OCI-LY1 (cell line): ENCODE measurements at regions not wholly inside any gene's neighbourhood (a gene's known extent, or its start where the extent isn't known, plus 50 kb on each side); places are given as distances from the start of the nearest gene placed in this dataset.

Experiments used
- H2AFZ ChIP-seq: fragments of 200-600 bp; sonication (generic), shearing (Covaris generic); 2 replicates; pipeline ENCODE4 v1.6.0; 2014; ENCODE audit warnings: antibody characterized with exemption, mild to moderate bottlenecking, low read length
- H3F3A ChIP-seq: fragments of 200-600 bp; sonication (generic), shearing (Covaris generic); 2 replicates; pipeline ENCODE4 v1.6.0; 2014; ENCODE audit warnings: mild to moderate bottlenecking, antibody characterized with exemption, low read length, moderate library complexity; ENCODE audit not compliant: insufficient read depth
- H3K27ac ChIP-seq: fragments of 200-600 bp; sonication (generic); 2 replicates; pipeline ENCODE4 v1.5.1; 2014; ENCODE audit warnings: low read length, mixed run types, mild to moderate bottlenecking, low read depth; ENCODE audit not compliant: poor library complexity, severe bottlenecking
- H3K27me3 ChIP-seq: fragments of 200-600 bp; sonication (generic); 2 replicates; pipeline ENCODE4 v1.6.0; 2014; ENCODE audit warnings: antibody characterized with exemption, mild to moderate bottlenecking, low read length, moderate library complexity; ENCODE audit not compliant: insufficient read depth
- H3K36me3 ChIP-seq: fragments of 200-600 bp; sonication (generic); 2 replicates; pipeline ENCODE4 v1.6.1; 2014; ENCODE audit warnings: mild to moderate bottlenecking, antibody characterized with exemption, low read length, moderate library complexity, mixed read lengths; ENCODE audit not compliant: insufficient read depth
- H3K4me1 ChIP-seq: fragments of 200-600 bp; sonication (generic); 2 replicates; pipeline ENCODE4 v1.5.1; 2014; ENCODE audit warnings: mild to moderate bottlenecking, low read length, moderate library complexity; ENCODE audit not compliant: insufficient read depth, severe bottlenecking
- H3K4me2 ChIP-seq: fragments of 200-600 bp; sonication (generic), shearing (Covaris generic); 2 replicates; pipeline ENCODE4 v1.6.1; 2014; ENCODE audit warnings: low read length
- H3K4me3 ChIP-seq: fragments of 200-600 bp; sonication (generic); 2 replicates; pipeline ENCODE4 v1.5.1; 2014; ENCODE audit warnings: low read length, low read depth, mild to moderate bottlenecking, mixed read lengths; ENCODE audit not compliant: poor library complexity, severe bottlenecking
- H3K79me2 ChIP-seq: fragments of 200-600 bp; shearing (Covaris generic); 2 replicates; pipeline ENCODE4 v1.6.1; 2016; ENCODE audit warnings: mixed run types, low read length, mixed read lengths; ENCODE audit not compliant: insufficient read depth
- H3K9ac ChIP-seq: fragments of 200-600 bp; sonication (generic), shearing (Covaris generic); 2 replicates; pipeline ENCODE4 v1.6.1; 2014; ENCODE audit warnings: mild to moderate bottlenecking, low read length, mixed read lengths
- H3K9me2 ChIP-seq: fragments of 200-600 bp; sonication (generic), shearing (Covaris generic); 2 replicates; pipeline ENCODE4 v1.6.1; 2014; ENCODE audit warnings: low read depth, mild to moderate bottlenecking, low read length, mixed read lengths
- H3K9me3 ChIP-seq: fragments of 200-600 bp; shearing (Covaris generic); 2 replicates; pipeline ENCODE4 v1.6.1; 2014; ENCODE audit warnings: low read length, mixed read lengths
- H4K20me1 ChIP-seq: fragments of 200-600 bp; sonication (generic), shearing (Covaris generic); 2 replicates; pipeline ENCODE4 v1.6.0; 2016; ENCODE audit warnings: mild to moderate bottlenecking, low read length; ENCODE audit not compliant: insufficient read depth
- EZH2 ChIP-seq: fragments of 200-600 bp; sonication (generic), shearing (Covaris generic); IDR thresholded peaks from 2 replicates; pipeline ENCODE4 v1.8.0; 2017; ENCODE audit warnings: borderline replicate concordance, mixed run types, mild to moderate bottlenecking, antibody characterized with exemption, low read length, moderate library complexity, mixed read lengths
- TF ChIP-seq, protein P1 (sequence below): fragments of 200-600 bp; sonication (generic), shearing (Covaris generic); IDR thresholded peaks from 2 replicates; pipeline ENCODE4 v1.5.1; 2017; ENCODE audit warnings: mild to moderate bottlenecking, antibody characterized with exemption, low read length, moderate library complexity, mixed read lengths

DNA sequence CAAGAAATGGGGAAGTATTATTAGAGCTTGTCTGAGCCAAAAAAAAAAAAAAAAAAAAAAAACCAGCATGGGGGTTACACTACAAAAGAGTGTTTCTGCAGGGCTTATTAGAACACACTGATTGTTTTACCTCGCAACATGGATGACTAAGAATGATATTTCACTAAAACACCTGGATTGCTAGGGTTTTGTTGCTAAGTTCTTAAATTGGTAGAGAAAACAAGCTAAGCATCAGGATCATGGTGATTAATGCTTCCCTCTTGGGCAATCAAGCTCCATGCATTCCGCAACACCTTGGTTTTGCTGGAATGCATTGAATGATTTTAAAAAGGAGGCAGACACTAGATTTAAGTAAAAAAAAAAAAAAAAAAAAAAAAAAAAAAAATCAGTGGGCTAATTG lies 931.4 kb upstream of the CDH8 start:
- H3K79me2 ChIP-seq, result no peaks in the 10 kb centered on the region
- no peaks in the 10 kb centered on the region for H3K9me3 ChIP-seq
- H4K20me1 ChIP-seq, result no peaks in the 10 kb centered on the region
- no peaks in the 10 kb centered on the region for H3K36me3 ChIP-seq
- H3K4me3 ChIP-seq, result no peak overlapping the region
- H3K9ac ChIP-seq, result no peak overlapping the region
- no peak overlapping the region for H2AFZ ChIP-seq
- H3K27me3 ChIP-seq, result no peaks in the 10 kb centered on the region
- H3K9me2 ChIP-seq, result no peaks in the 10 kb centered on the region
- H3K4me2 ChIP-seq, result no peak overlapping the region
- H3K27ac ChIP-seq, result no peak overlapping the region
- H3F3A ChIP-seq, result no peaks in the 10 kb centered on the region
- no peaks in the 10 kb centered on the region for H3K4me1 ChIP-seq
- TF ChIP-seq, protein P1, sequence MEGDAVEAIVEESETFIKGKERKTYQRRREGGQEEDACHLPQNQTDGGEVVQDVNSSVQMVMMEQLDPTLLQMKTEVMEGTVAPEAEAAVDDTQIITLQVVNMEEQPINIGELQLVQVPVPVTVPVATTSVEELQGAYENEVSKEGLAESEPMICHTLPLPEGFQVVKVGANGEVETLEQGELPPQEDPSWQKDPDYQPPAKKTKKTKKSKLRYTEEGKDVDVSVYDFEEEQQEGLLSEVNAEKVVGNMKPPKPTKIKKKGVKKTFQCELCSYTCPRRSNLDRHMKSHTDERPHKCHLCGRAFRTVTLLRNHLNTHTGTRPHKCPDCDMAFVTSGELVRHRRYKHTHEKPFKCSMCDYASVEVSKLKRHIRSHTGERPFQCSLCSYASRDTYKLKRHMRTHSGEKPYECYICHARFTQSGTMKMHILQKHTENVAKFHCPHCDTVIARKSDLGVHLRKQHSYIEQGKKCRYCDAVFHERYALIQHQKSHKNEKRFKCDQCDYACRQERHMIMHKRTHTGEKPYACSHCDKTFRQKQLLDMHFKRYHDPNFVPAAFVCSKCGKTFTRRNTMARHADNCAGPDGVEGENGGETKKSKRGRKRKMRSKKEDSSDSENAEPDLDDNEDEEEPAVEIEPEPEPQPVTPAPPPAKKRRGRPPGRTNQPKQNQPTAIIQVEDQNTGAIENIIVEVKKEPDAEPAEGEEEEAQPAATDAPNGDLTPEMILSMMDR, result no peak
- TF ChIP-seq EZH2, result no peak

DNA sequence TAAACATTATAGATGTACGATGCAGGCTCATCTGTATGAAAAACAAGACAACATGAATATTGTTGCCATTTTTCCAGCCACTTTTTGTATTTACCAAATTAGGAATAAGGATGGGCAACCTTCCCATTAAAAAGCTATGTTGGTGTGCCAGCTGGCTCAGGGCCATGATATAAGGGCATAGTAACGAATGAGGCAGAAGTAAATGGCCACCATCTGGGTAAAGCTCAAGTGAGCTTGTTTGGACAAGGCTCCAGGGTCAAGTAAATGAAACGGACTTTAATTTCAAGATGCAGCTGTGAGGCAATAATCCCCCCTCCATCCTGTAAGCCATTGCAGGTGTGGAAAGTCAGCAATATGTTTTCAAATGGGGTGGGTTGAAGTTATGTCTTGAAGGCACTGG lies 930.9 kb upstream of the CDH8 start:
- no peaks in the 10 kb centered on the region for H3K79me2 ChIP-seq
- H3K9me3 ChIP-seq, result no peaks in the 10 kb centered on the region
- H3K27ac ChIP-seq, result no peak overlapping the region
- H2AFZ ChIP-seq, result no peak overlapping the region
- H3K9me2 ChIP-seq, result no peaks in the 10 kb centered on the region
- H3K9ac ChIP-seq, result no peak overlapping the region
- H3K4me3 ChIP-seq, result no peak overlapping the region
- no peaks in the 10 kb centered on the region for H4K20me1 ChIP-seq
- TF ChIP-seq, protein P1, result no peak
- no peak for TF ChIP-seq EZH2
- no peaks in the 10 kb centered on the region for H3K4me1 ChIP-seq
- H3K36me3 ChIP-seq, result no peaks in the 10 kb centered on the region
- no peaks in the 10 kb centered on the region for H3F3A ChIP-seq
- H3K27me3 ChIP-seq, result no peaks in the 10 kb centered on the region
- H3K4me2 ChIP-seq, result no peak overlapping the region

DNA sequence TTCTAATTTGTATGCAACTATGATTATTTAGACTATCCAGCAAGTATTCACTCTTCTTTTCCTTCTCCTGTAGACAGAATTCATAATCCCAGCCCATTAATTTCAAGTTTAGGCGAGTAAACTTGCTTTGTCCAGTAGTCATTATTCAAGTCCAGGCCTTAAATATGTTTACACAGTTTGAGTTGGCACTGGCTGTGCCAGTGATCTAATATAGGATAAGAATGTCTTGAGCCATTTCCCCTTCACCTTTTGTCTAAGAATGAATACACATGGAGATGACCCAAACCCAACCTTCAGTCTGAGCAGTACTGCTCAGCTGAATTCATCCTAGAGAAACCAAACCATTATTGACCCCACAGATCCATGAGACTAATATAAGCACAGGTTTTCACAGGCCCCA lies 930.4 kb upstream of the CDH8 start:
- Histone ChIP-seq H3K36me3 (no peaks in the 10 kb centered on the region), H4K20me1 (no peaks in the 10 kb centered on the region), H2AFZ (no peak overlapping the region), H3K4me1 (no peaks in the 10 kb centered on the region), H3K9ac (no peak overlapping the region), H3K9me3 (no peaks in the 10 kb centered on the region), H3K79me2 (no peaks in the 10 kb centered on the region), H3K27ac (no peak overlapping the region), H3K4me3 (no peak overlapping the region), H3K9me2 (no peaks in the 10 kb centered on the region), H3K27me3 (no peaks in the 10 kb centered on the region), H3F3A (no peaks in the 10 kb centered on the region), H3K4me2 (no peak overlapping the region)
- TF ChIP-seq, protein P1, result no peak
- TF ChIP-seq EZH2, result no peak
